ENCODE measurements at regions not wholly inside any gene's neighbourhood (a gene's known extent, or its start where the extent isn't known, plus 50 kb on each side); places are given as distances from the start of the nearest gene placed in this dataset.
"Not testable (repeated sequence)": the region's sequence is repeated elsewhere in the genome, so short reads cannot be mapped to it uniquely, and the experiment has no call there.

DNA sequence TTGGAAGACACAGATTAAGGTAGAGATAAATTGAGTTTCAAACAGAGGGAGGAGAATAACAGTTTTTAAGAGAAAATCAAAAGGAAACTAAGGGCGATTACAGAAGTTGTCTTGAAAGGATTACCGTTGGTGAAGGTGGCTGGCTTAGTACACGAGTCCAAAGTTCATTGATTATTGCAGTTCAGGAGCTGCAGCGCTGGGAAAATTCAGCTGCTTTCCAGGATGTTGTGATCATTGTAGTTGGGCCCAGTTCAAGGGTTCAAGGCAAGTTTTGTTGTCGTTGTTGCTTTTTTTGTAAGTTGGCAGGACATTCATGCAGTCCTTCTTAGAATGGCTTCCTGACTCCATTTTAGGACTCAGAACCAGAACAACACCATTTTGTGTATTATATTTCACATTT lies 461.7 kb downstream of the RAPGEF2 start:
- no peak overlapping the region for H3K4me3 ChIP-seq (ENCODE audit: low read depth, low read length)
- TF ChIP-seq, protein P1, sequence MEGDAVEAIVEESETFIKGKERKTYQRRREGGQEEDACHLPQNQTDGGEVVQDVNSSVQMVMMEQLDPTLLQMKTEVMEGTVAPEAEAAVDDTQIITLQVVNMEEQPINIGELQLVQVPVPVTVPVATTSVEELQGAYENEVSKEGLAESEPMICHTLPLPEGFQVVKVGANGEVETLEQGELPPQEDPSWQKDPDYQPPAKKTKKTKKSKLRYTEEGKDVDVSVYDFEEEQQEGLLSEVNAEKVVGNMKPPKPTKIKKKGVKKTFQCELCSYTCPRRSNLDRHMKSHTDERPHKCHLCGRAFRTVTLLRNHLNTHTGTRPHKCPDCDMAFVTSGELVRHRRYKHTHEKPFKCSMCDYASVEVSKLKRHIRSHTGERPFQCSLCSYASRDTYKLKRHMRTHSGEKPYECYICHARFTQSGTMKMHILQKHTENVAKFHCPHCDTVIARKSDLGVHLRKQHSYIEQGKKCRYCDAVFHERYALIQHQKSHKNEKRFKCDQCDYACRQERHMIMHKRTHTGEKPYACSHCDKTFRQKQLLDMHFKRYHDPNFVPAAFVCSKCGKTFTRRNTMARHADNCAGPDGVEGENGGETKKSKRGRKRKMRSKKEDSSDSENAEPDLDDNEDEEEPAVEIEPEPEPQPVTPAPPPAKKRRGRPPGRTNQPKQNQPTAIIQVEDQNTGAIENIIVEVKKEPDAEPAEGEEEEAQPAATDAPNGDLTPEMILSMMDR (IDR thresholded peaks at IDR 0.05; ENCODE audit: low read depth, low read length), result no peak

DNA sequence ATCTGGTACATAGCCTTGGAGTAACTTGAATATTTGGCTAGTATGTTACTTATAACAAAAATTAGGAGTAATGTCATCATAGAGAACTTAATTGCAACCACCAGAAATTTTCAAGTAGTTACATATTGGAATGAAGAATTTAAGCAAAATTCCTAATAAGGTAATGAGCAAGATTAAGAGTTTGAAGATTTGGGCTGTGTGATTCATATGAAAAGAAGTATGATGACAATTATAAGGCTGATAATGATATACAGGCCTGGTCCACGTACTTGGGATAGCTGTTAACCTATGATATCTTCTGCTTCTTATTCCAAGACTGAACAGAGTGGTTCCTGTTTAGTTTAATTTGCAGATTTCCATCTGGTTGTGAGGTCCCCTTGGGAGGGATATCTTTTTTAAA lies 463.9 kb downstream of the RAPGEF2 start:
- H3K4me3 ChIP-seq (ENCODE audit: low read depth, low read length), result no peak overlapping the region
- TF ChIP-seq, protein P1 (IDR thresholded peaks at IDR 0.05; ENCODE audit: low read depth, low read length), result no peak

DNA sequence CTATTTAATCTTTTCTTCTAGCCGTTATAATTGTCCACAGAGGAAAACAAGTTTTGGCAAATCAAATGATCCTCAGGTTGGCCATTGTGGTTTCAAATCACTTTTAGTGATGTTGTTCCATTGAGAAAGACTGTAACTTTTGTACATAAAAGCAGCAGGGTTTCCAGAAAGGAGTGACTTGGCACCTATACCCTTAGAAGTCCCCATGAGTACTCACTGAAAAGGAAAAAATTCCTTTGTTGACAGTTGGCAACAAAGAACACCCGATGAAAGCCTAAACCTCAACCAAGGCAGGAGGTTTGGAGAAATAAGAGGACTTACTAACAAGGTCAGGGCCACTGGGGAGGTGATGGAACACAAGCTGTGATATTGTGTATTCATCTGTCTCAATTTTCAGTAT lies 474.4 kb downstream of the RAPGEF2 start:
- no peak overlapping the region for H3K4me3 ChIP-seq (ENCODE audit: low read depth, low read length)
- TF ChIP-seq, protein P1 (IDR thresholded peaks at IDR 0.05; ENCODE audit: low read depth, low read length), result no peak

DNA sequence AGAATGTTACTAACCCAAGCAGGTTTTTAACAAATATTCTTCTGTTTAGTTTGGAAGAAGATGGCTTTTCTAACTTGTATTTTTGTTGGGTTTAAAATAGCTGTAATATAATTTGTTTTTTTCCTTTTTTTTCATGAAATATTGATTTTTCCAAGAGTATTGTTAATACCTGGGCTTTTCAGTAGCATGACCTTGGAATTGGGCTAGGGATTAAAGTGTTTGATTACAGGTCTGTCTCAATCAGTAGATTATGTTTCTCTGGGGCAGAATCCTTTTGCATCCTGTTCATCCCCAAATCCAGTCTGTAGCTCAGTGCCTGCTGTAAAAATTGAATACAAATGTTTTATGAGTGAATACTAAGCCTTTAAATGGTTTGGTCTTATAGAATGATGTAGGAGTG lies 479.8 kb downstream of the RAPGEF2 start:
- TF ChIP-seq, protein P1 (IDR thresholded peaks at IDR 0.05; ENCODE audit: low read depth, low read length), result no peak

DNA sequence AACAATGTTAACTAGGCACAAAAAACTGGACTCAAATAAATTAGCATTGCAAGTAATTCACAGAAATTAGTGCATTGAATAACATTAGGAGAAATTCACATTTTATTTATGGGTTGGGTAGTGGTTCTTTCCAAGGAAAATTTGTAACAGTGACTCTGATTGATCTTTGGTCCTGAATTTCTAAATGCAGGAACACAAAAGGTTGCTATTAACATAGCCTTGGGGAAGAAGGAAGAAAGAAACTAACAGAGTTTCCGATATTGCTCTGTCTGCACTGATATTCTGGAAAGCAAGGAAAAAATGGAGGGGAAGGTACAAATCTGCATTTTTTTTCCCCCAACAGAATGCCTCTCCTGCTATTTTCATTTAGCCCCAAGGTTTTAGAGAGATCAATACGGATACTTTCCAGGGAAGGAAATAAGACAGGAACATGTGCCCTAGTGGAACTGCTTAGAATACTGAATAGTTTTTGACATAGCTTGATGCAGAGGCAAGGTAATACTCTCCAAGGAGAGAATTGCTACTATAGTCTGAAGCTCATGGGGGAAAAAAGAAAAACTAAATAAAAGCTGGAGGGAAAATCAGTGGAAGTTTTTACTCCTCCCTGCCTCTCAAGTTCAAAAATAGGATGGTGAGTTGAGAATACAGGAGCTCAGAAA lies 490.1 kb downstream of the RAPGEF2 start:
- TF ChIP-seq, protein P1 (IDR thresholded peaks at IDR 0.05; ENCODE audit: low read depth, low read length), result no peak
- no peak overlapping the region for H3K4me3 ChIP-seq (ENCODE audit: low read depth, low read length)

More for the DNA sequence above, 479.8 kb downstream of the RAPGEF2 start:
- H3K4me3 ChIP-seq (ENCODE audit: low read depth, low read length), result no peak overlapping the region

DNA sequence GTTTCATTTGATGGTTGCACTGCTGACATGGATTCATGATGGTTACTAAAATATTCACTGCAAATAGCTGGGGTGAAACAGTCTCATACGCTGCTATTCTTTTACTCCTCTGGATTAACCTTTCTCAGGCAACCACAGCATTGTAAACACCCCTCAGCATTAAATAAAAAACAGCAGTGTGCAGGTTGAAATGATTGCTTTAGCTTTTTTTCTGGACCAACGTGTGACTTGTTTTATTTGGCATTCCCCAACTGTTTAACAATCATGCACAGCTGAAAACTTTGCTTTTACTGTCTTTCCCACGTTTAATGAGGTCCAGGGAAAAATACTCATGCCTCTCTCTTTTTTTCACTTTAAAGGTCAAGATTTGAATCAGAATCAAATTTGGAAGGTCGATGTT lies 490.8 kb downstream of the RAPGEF2 start:
- TF ChIP-seq, protein P1 (IDR thresholded peaks at IDR 0.05; ENCODE audit: low read depth, low read length), result no peak
- no peak overlapping the region for H3K4me3 ChIP-seq (ENCODE audit: low read depth, low read length)

DNA sequence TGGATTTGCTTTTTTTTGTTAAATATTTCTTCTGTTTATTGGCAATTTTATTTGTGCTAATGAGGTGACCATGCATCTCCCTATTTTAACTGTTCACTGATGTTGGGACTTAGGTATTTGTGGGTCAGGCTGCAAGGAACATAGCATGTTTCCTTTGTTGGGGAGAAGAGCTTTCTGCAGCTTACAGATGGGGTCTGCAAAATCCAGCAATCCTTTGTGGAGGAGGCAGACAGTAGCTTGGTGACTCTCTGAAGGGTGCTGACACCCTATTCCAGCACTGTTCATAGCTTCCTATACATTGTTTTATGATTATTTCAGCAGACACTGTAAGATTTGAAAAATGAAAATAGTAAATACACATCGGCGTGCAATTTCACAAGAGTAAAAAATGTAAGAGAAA lies 491.7 kb downstream of the RAPGEF2 start:
- TF ChIP-seq, protein P1 (IDR thresholded peaks at IDR 0.05; ENCODE audit: low read depth, low read length), result no peak
- no peak overlapping the region for H3K4me3 ChIP-seq (ENCODE audit: low read depth, low read length)

DNA sequence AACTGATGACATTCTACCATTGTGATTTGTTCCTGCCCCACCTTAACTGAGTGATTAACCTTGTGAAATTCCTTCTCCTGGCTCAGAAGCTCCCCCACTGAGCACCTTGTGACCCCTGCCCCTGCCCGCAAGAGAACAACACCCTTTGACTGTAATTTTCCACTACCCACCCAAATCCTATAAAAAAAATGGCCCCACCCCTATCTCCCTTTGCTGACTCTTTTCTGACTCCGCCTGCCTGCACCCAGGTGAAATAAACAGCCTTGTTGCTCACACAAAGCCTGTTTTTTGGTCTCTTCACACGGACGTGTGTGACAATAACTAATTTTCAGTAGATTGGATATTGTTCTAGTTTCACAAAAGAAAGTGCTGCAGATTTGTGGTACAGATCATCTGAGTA lies 492.2 kb downstream of the RAPGEF2 start:
- H3K4me3 ChIP-seq (ENCODE audit: low read depth, low read length), result not testable (repeated sequence)
